A549 (cell line): ENCODE measurements at regions not wholly inside any gene's neighbourhood (a gene's known extent, or its start where the extent isn't known, plus 50 kb on each side); places are given as distances from the start of the nearest gene placed in this dataset.
"Not testable (repeated sequence)": the region's sequence is repeated elsewhere in the genome, so short reads cannot be mapped to it uniquely, and the experiment has no call there.

Experiments
- ATAC-seq, 2 experiments: fragments of 200-7000 bp in 1 of 2; fragments of >200 bp in 1 of 2; cut with Nextera tagmentation in 1 of 2; cut with Tn5 transposase in 1 of 2; 3 replicates each; pipeline versions ENCODE4 v1.8.0 to v1.9.1; 2018 to 2020; ENCODE audit warnings: mild to moderate bottlenecking in 1 of 2, moderate library complexity in 1 of 2
- CTCF ChIA-PET: fragments of 300-600 bp; sonication (Branson Sonifier 250); formaldehyde crosslinking; extraction: SDS; loops from one replicate; lab custom pipeline; 2021; ENCODE audit warnings: antibody characterized with exemption, inconsistent platforms; lab: Yijun Ruan, JAX
- POLR2A ChIA-PET: fragments of 350-600 bp; formaldehyde crosslinking; extraction: SDS; loops from one replicate; lab custom pipeline; 2021; ENCODE audit warnings: antibody characterized with exemption, inconsistent platforms; lab: Yijun Ruan, JAX
- DNase-seq, 2 experiments: peaks; one replicate each; pipeline versions ENCODE4 v3.0.0 to v3.0.0-alpha.2; 2011 to 2016; ENCODE audit warnings: low read depth in 1 of 2, low spot score in 1 of 2
- FAIRE-seq: peaks from 2 replicates; lab custom pipeline; 2011; peaks lifted over from hg19 to GRCh38; lab: Jason Lieb, UNC
- H3K27ac ChIP-seq, 2 experiments: fragments of >200 bp; sonication (Bioruptor Twin); formaldehyde crosslinking; 3 replicates each; pipeline ENCODE4 v1.5.1; 2016 to 2017
- H3K4me1 ChIP-seq: fragments of >200 bp; sonication (Bioruptor Twin); formaldehyde crosslinking; 3 replicates; pipeline ENCODE4 v1.6.1; 2016
- H3K4me2 ChIP-seq: fragments of >200 bp; sonication (Bioruptor Twin); formaldehyde crosslinking; 3 replicates; pipeline ENCODE4 v1.6.1; 2016
- H3K4me3 ChIP-seq: fragments of >200 bp; sonication (Bioruptor Twin); formaldehyde crosslinking; 3 replicates; pipeline ENCODE4 v1.5.1; 2016
- H3K9me3 ChIP-seq: fragments of >200 bp; sonication (Bioruptor Twin); formaldehyde crosslinking; 3 replicates; pipeline ENCODE4 v1.6.1; 2016
- BCL3 ChIP-seq: fragments of >200 bp; sonication (Bioruptor Twin); formaldehyde crosslinking; IDR thresholded peaks from 3 replicates; pipeline ENCODE4 v1.6.1; 2016
- BHLHE40 ChIP-seq: IDR thresholded peaks from 2 replicates; pipeline ENCODE4 v1.6.1; 2012; ENCODE audit warnings: low read depth, low read length, inconsistent platforms
- EHMT2 ChIP-seq: fragments of 200-600 bp; sonication (generic); IDR thresholded peaks from 2 replicates; pipeline ENCODE4 v1.6.1; 2016; ENCODE audit warnings: antibody characterized with exemption, low read depth, mild to moderate bottlenecking, moderate library complexity
- ESRRA ChIP-seq: fragments of 150-350 bp; IDR thresholded peaks from 2 replicates; pipeline ENCODE4 v1.6.1; 2014; ENCODE audit warnings: mild to moderate bottlenecking, low read length, borderline replicate concordance
- GATA3 ChIP-seq: IDR thresholded peaks from 2 replicates; pipeline ENCODE4 v1.6.1; 2012; ENCODE audit warnings: borderline replicate concordance
- HDAC2 ChIP-seq: fragments of 200-600 bp; sonication (generic); IDR thresholded peaks from 2 replicates; pipeline ENCODE4 v1.6.1; 2016
- HOXA7 ChIP-seq: fragments of 250-450 bp; sonication (Bioruptor Pico); IDR thresholded peaks from 2 replicates; pipeline ENCODE4 v1.5.0; 2020; ENCODE audit warnings: mild to moderate bottlenecking, moderate library complexity
- HOXB5 ChIP-seq: fragments of 250-450 bp; sonication (Bioruptor Pico); IDR thresholded peaks from 2 replicates; pipeline ENCODE4 v1.5.0; 2020; ENCODE audit warnings: mild to moderate bottlenecking, moderate library complexity
- JUN ChIP-seq, 2 experiments: fragments of >200 bp; sonication (Bioruptor Twin); formaldehyde crosslinking; IDR thresholded peaks; 2 replicates in 1 of 2; 3 replicates in 1 of 2; pipeline ENCODE4 v1.6.1; 2016 to 2017
- KDM5A ChIP-seq: fragments of 200-600 bp; sonication (generic); IDR thresholded peaks from 2 replicates; pipeline ENCODE4 v1.6.1; 2016; ENCODE audit warnings: antibody characterized with exemption, mild to moderate bottlenecking
- MAX ChIP-seq: IDR thresholded peaks from 2 replicates; pipeline ENCODE4 v1.6.1; 2012
- MYC ChIP-seq: IDR thresholded peaks from 2 replicates; pipeline ENCODE4 v1.6.1; 2012; ENCODE audit warnings: mild to moderate bottlenecking, inconsistent platforms, low read length, improper control_type of control experiment, borderline replicate concordance
- PHF8 ChIP-seq: fragments of 200-600 bp; sonication (generic); IDR thresholded peaks from 2 replicates; pipeline ENCODE4 v1.6.1; 2016; ENCODE audit warnings: low read depth, mild to moderate bottlenecking, antibody characterized with exemption, moderate library complexity, borderline replicate concordance
- POLR2A ChIP-seq: IDR thresholded peaks from 2 replicates; pipeline ENCODE4 v1.6.1; 2012; ENCODE audit warnings: mild to moderate bottlenecking, low read length
- POLR2AphosphoS2 ChIP-seq: conservative IDR thresholded peaks from 2 replicates; pipeline ENCODE4 v1.6.1; 2012; ENCODE audit warnings: low read length, improper control_type of control experiment, inconsistent platforms
- RAD21 ChIP-seq, 2 experiments: fragments of >200 bp in 1 of 2; sonication (Bioruptor Twin) in 1 of 2; formaldehyde crosslinking in 1 of 2; IDR thresholded peaks in 1 of 2; conservative IDR thresholded peaks in 1 of 2; 2 replicates in 1 of 2; 3 replicates in 1 of 2; pipeline ENCODE4 v1.6.1; 2012 to 2018; ENCODE audit warnings: inconsistent platforms in 1 of 2
- REST ChIP-seq: fragments of 200-600 bp; sonication (generic); IDR thresholded peaks from 2 replicates; pipeline ENCODE4 v1.6.1; 2016; ENCODE audit warnings: antibody characterized with exemption, mild to moderate bottlenecking, moderate library complexity
- RNF2 ChIP-seq: fragments of 200-600 bp; sonication (generic); IDR thresholded peaks from 2 replicates; pipeline ENCODE4 v1.6.1; 2016; ENCODE audit warnings: low read depth, mild to moderate bottlenecking, antibody characterized with exemption, moderate library complexity, borderline replicate concordance
- SREBF2 ChIP-seq: fragments of 450-650 bp; IDR thresholded peaks from 2 replicates; pipeline ENCODE4 v1.6.1; 2014; ENCODE audit warnings: mild to moderate bottlenecking, moderate library complexity
- TP53 ChIP-seq: fragments of 250-450 bp; sonication (Bioruptor Pico); IDR thresholded peaks from 2 replicates; pipeline ENCODE4 v1.5.0; 2021; ENCODE audit warnings: mild to moderate bottlenecking, moderate library complexity
- ZC3H11A ChIP-seq: fragments of 450-650 bp; IDR thresholded peaks from 2 replicates; pipeline ENCODE4 v1.6.1; 2014; ENCODE audit warnings: antibody characterized with exemption, mild to moderate bottlenecking
- ZFP36 ChIP-seq: fragments of 450-650 bp; IDR thresholded peaks from 2 replicates; pipeline ENCODE4 v1.6.1; 2014; ENCODE audit warnings: borderline replicate concordance; ENCODE audit not compliant: partially characterized antibody
- ZSCAN20 ChIP-seq: fragments of 250-450 bp; sonication (Bioruptor Pico); IDR thresholded peaks from 2 replicates; pipeline ENCODE4 v1.8.0; 2022; ENCODE audit warnings: mild to moderate bottlenecking, moderate library complexity
- WGBS: methylation state at CpG from one replicate; pipeline ENCODE4 v1.1.6; 2017; ENCODE audit errors: missing lambda C conversion rate; 5-methylcytosine and 5-hydroxymethylcytosine counted together

- no peak overlapping the region for H3K4me2 ChIP-seq
- H3K9me3 ChIP-seq: no peaks in the 10 kb centered on the region; the same call in 2 of the 3 replicates
- FAIRE-seq (no peak), ATAC-seq (no peak), DNase-seq (no peak)
- WGBS: 50% methylated on average over 2 of the region's 18 CpGs
- no peaks in the 10 kb centered on the region for H3K4me1 ChIP-seq
- ChIA-PET POLR2A (no interaction called here), CTCF (no interaction called here)
- no peak overlapping the region for H3K4me3 ChIP-seq
- H3K27ac ChIP-seq: no peak overlapping the region
- TF ChIP-seq HOXA7 (CRISPR knock-in tag): no peak
Measured at GRCh38 chr22:49391436-49391835, 436.2 kb downstream of the BRD1 start.

GRCh38 chr22:49390954-49391353 lies 436.7 kb downstream of the BRD1 start:
- no peak for TF ChIP-seq ZFP36
- no peak for TF ChIP-seq TP53
- TF ChIP-seq SREBF2: no peak
- TF ChIP-seq HDAC2: no peak
- TF ChIP-seq KDM5A: no peak
- no peak for TF ChIP-seq JUN (IDR thresholded peaks at IDR 0.05)
- TF ChIP-seq PHF8: no peak
- TF ChIP-seq HOXA7 (CRISPR knock-in tag): no peak
- TF ChIP-seq RAD21 (conservative IDR thresholded peaks at IDR 0.05 in 1 of 2, IDR thresholded peaks at IDR 0.05 in 1 of 2): no peak
- no peak for TF ChIP-seq HOXB5 (CRISPR knock-in tag)
- no peak for TF ChIP-seq POLR2A
- TF ChIP-seq, all 56 proteins: peak for 0
- no peaks in the 10 kb centered on the region; the same call in 2 of the 3 replicates for H3K9me3 ChIP-seq
- H3K4me2 ChIP-seq: no peak overlapping the region
- H3K4me1 ChIP-seq: no peaks in the 10 kb centered on the region
- no peak for DNase-seq
- H3K4me3 ChIP-seq: no peak overlapping the region
- ATAC-seq: no peak
- WGBS: 85% methylated on average over 7 of the region's 7 CpGs
- FAIRE-seq: no peak
- ChIA-PET CTCF (no interaction called here), POLR2A (no interaction called here)
- no peak overlapping the region for H3K27ac ChIP-seq

- WGBS: 15% methylated on average over 5 of the region's 7 CpGs
Measured at GRCh38 chr22:49383909-49384308, 443.8 kb downstream of the BRD1 start.

GRCh38 chr22:49382451-49382735 lies 445.3 kb downstream of the BRD1 start:
- no peak for TF ChIP-seq GATA3
- no peak for TF ChIP-seq ZC3H11A
- 65% methylated on average over 5 of the region's 6 CpGs for WGBS
- POLR2A ChIA-PET: no interaction called here
- no peak for FAIRE-seq
- no peak for DNase-seq
- no peak overlapping the region for H3K27ac ChIP-seq
- H3K4me2 ChIP-seq: no peak overlapping the region
- CTCF ChIA-PET: no interaction called here
- no peak for ATAC-seq
- no peak overlapping the region for H3K4me3 ChIP-seq
- H3K9me3 ChIP-seq: peaks cover 4% of the 10 kb centered on the region; the same call in 1 of the 3 replicates
- H3K4me1 ChIP-seq: no peaks in the 10 kb centered on the region

More at GRCh38 chr22:49383909-49384308, 443.8 kb downstream of the BRD1 start:
- FAIRE-seq, H3K27ac ChIP-seq, H3K4me3 ChIP-seq, H3K4me1 ChIP-seq, H3K4me2 ChIP-seq, CTCF ChIA-PET, POLR2A ChIA-PET, H3K9me3 ChIP-seq, ATAC-seq: not testable (repeated sequence)
- DNase-seq: peak in 1 of 2 experiments; percentile 24

GRCh38 chr22:49381595-49382450 lies 445.9 kb downstream of the BRD1 start:
- ATAC-seq (no peak), FAIRE-seq (no peak), DNase-seq (no peak)
- Histone ChIP-seq H3K4me3 (no peak overlapping the region), H3K4me1 (no peaks in the 10 kb centered on the region), H3K27ac (no peak overlapping the region), H3K9me3 (peaks cover 4% of the 10 kb centered on the region; the same call in 1 of the 3 replicates), H3K4me2 (no peak overlapping the region)
- CTCF ChIA-PET: no interaction called here
- 46% methylated on average over 17 of the region's 18 CpGs for WGBS
- POLR2A ChIA-PET: no interaction called here
- TF ChIP-seq ZSCAN20 (no peak), MAX (no peak), JUN (IDR thresholded peaks at IDR 0.05) (no peak), POLR2AphosphoS2 (no peak), MYC (no peak), ESRRA (no peak), RNF2 (no peak), BHLHE40 (no peak), HOXA7 (CRISPR knock-in tag) (no peak), HOXB5 (CRISPR knock-in tag) (no peak), BCL3 (no peak), REST (no peak), EHMT2 (no peak)
